H9 (cell line): ENCODE measurements at regions not wholly inside any gene's neighbourhood (a gene's known extent, or its start where the extent isn't known, plus 50 kb on each side); places are given as distances from the start of the nearest gene placed in this dataset.

Experiments
- DNase-seq: peaks from one replicate; pipeline ENCODE4 v3.0.0-alpha.2; 2017
- H2AFZ ChIP-seq: one replicate; pipeline ENCODE4 v1.6.1; 2013; ENCODE audit warnings: mild to moderate bottlenecking, low read length, control low read depth, moderate library complexity
- H2AK5ac ChIP-seq: 2 replicates; pipeline ENCODE4 v1.6.1; 2013; ENCODE audit warnings: low read length, control low read depth, mixed read lengths; ENCODE audit not compliant: insufficient read length
- H2BK120ac ChIP-seq: one replicate; pipeline ENCODE4 v1.6.1; 2013; ENCODE audit warnings: low read depth, mild to moderate bottlenecking, low read length, control low read depth, inconsistent platforms; ENCODE audit not compliant: poor library complexity, severe bottlenecking
- H2BK12ac ChIP-seq: 2 replicates; pipeline ENCODE4 v1.6.1; 2013; ENCODE audit warnings: low read length, control low read depth, mixed read lengths, low read depth; ENCODE audit not compliant: insufficient read length
- H2BK15ac ChIP-seq: 2 replicates; pipeline ENCODE4 v1.6.1; 2013; ENCODE audit warnings: low read depth, low read length, control low read depth
- H2BK20ac ChIP-seq: one replicate; pipeline ENCODE4 v1.6.1; 2013; ENCODE audit warnings: low read depth, mild to moderate bottlenecking, low read length, control low read depth, inconsistent platforms; ENCODE audit not compliant: poor library complexity, severe bottlenecking
- H2BK5ac ChIP-seq: 2 replicates; pipeline ENCODE4 v1.6.1; 2013; ENCODE audit warnings: low read length, control low read depth, mixed read lengths; ENCODE audit not compliant: insufficient read length
- H3K14ac ChIP-seq: 2 replicates; pipeline ENCODE4 v1.6.1; 2013; ENCODE audit warnings: low read length, control low read depth; ENCODE audit not compliant: insufficient read depth
- H3K18ac ChIP-seq: 2 replicates; pipeline ENCODE4 v1.6.1; 2013; ENCODE audit warnings: low read depth, mild to moderate bottlenecking, mixed read lengths, low read length, control low read depth; ENCODE audit not compliant: insufficient read length
- H3K23ac ChIP-seq: 2 replicates; pipeline ENCODE4 v1.6.1; 2013; ENCODE audit warnings: low read length, control low read depth, mixed read lengths, low read depth; ENCODE audit not compliant: insufficient read length
- H3K23me2 ChIP-seq: 2 replicates; pipeline ENCODE4 v1.6.1; 2013; ENCODE audit warnings: low read depth, mild to moderate bottlenecking, mixed read lengths, low read length, control low read depth; ENCODE audit not compliant: insufficient read length, poor library complexity, severe bottlenecking
- H3K27ac ChIP-seq: 2 replicates; pipeline ENCODE4 v1.5.1; 2013; ENCODE audit warnings: low read length, control low read depth, mixed read lengths, low read depth; ENCODE audit not compliant: insufficient read length
- H3K27me3 ChIP-seq: 2 replicates; pipeline ENCODE4 v1.6.1; 2013; ENCODE audit warnings: low read length, control low read depth, inconsistent platforms; ENCODE audit not compliant: insufficient read depth
- H3K4ac ChIP-seq: 2 replicates; pipeline ENCODE4 v1.6.1; 2013; ENCODE audit warnings: low read depth, mild to moderate bottlenecking, control low read depth, inconsistent platforms, low read length, moderate library complexity
- H3K4me1 ChIP-seq: 2 replicates; pipeline ENCODE4 v1.6.1; 2013; ENCODE audit warnings: low read length, control low read depth, inconsistent platforms; ENCODE audit not compliant: insufficient read depth
- H3K4me2 ChIP-seq: 2 replicates; pipeline ENCODE4 v1.6.1; 2013; ENCODE audit warnings: low read length, control low read depth, mixed read lengths; ENCODE audit not compliant: insufficient read length, insufficient read depth
- H3K56ac ChIP-seq: 2 replicates; pipeline ENCODE4 v1.6.1; 2013; ENCODE audit warnings: low read depth, mild to moderate bottlenecking, mixed read lengths, low read length, control low read depth; ENCODE audit not compliant: insufficient read length
- H3K79me1 ChIP-seq: 2 replicates; pipeline ENCODE4 v1.6.1; 2013; ENCODE audit warnings: low read depth, mild to moderate bottlenecking, moderate library complexity, low read length, control low read depth, inconsistent platforms; ENCODE audit not compliant: insufficient read depth, poor library complexity, severe bottlenecking
- H3K79me2 ChIP-seq: 2 replicates; pipeline ENCODE4 v1.6.1; 2013; ENCODE audit warnings: low read length, control low read depth, inconsistent platforms; ENCODE audit not compliant: insufficient read depth
- H3K9ac ChIP-seq: 2 replicates; pipeline ENCODE4 v1.6.1; 2013; ENCODE audit warnings: low read length, control low read depth, mixed read lengths; ENCODE audit not compliant: insufficient read length; ENCODE audit errors: extremely low read depth
- H3K9me3 ChIP-seq: one replicate; pipeline ENCODE4 v1.6.1; 2013; ENCODE audit warnings: low read depth, low read length, inconsistent platforms; ENCODE audit not compliant: control insufficient read depth
- H3T11ph ChIP-seq: one replicate; pipeline ENCODE4 v1.6.1; 2013; ENCODE audit warnings: mild to moderate bottlenecking, low read length, control low read depth, inconsistent platforms
- H4K20me1 ChIP-seq: one replicate; pipeline ENCODE4 v1.6.1; 2013; ENCODE audit not compliant: control insufficient read depth, insufficient read length, insufficient read depth
- H4K5ac ChIP-seq: 2 replicates; pipeline ENCODE4 v1.6.1; 2013; ENCODE audit warnings: low read depth, mild to moderate bottlenecking, mixed read lengths, low read length, control low read depth; ENCODE audit not compliant: insufficient read length
- H4K8ac ChIP-seq: replicated peaks from 2 replicates; pipeline ENCODE4 v1.6.1; 2013; ENCODE audit warnings: low read length, control low read depth, mixed read lengths, low read depth; ENCODE audit not compliant: insufficient read length
- H4K91ac ChIP-seq: 2 replicates; pipeline ENCODE4 v1.6.1; 2013; ENCODE audit warnings: low read depth, mild to moderate bottlenecking, moderate library complexity, mixed read lengths, low read length, control low read depth; ENCODE audit not compliant: insufficient read length
- H3K27ac Mint-ChIP-seq, 3 experiments: 2 replicates in 2 of 3; 3 replicates in 1 of 3; pipeline ENCODE4 v1.8.0; 2020 to 2021; ENCODE audit warnings: mixed read lengths in 3 of 3, mild to moderate bottlenecking in 1 of 3, moderate library complexity in 1 of 3
- H3K27me3 Mint-ChIP-seq: 2 replicates; pipeline ENCODE4 v1.8.0; 2021; ENCODE audit warnings: low read depth, mild to moderate bottlenecking, moderate library complexity, mixed read lengths
- H3K36me3 Mint-ChIP-seq, 3 experiments: 2 replicates in 2 of 3; 3 replicates in 1 of 3; pipeline ENCODE4 v1.8.0; 2020 to 2021; ENCODE audit warnings: low read depth in 3 of 3, mixed read lengths in 3 of 3; ENCODE audit not compliant: insufficient read depth in 1 of 3
- H3K4me1 Mint-ChIP-seq, 2 experiments: 2 replicates each; pipeline ENCODE4 v1.8.0; 2020; ENCODE audit warnings: mixed read lengths in 2 of 2
- H3K4me3 Mint-ChIP-seq, 2 experiments: 2 replicates in 1 of 2; 3 replicates in 1 of 2; pipeline ENCODE4 v1.8.0; 2020 to 2021; ENCODE audit warnings: mild to moderate bottlenecking in 2 of 2, mixed read lengths in 2 of 2, moderate library complexity in 1 of 2
- H3K9me3 Mint-ChIP-seq, 2 experiments: 2 replicates in 1 of 2; 3 replicates in 1 of 2; pipeline ENCODE4 v1.8.0; 2020; ENCODE audit warnings: mild to moderate bottlenecking in 2 of 2, mixed read lengths in 2 of 2, moderate library complexity in 1 of 2
- CTCF ChIP-seq: fragments of 200-600 bp; sonication (generic); conservative IDR thresholded peaks from 3 replicates; pipeline ENCODE4 v1.8.0; 2021; ENCODE audit warnings: antibody characterized with exemption, mild to moderate bottlenecking
- WGBS: extraction: QIAGEN DNeasy Blood & Tissue Kit; methylation state at CpG from one replicate; pipeline ENCODE4 v1.1.7; 2013; ENCODE audit warnings: missing lambda C conversion rate, low lambda C conversion rate, mixed read lengths; ENCODE audit not compliant: insufficient read length; ENCODE audit errors: extremely low coverage; 5-methylcytosine and 5-hydroxymethylcytosine counted together

DNA sequence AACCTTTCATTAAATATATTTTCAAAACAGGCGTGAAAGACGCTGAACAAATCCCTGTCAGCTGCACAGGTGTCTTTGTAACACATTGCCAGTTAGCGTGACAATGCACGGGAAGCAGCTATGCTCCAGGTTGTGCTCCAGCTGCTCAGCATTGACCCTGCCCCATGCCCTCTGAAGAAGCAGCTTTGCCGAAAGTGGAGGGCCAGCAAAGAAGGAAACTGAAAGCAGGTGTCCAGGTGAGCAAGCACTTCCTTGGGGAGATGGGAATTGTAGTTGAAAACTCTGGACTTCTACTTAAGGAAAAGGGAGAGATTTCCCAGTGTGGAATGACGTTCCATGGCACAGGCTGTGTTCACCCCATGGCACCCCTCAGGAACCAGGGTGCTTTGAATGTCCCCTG lies 125.7 kb downstream of the TTLL2 start:
- no CpG with 5 or more reads among the region's 6 CpGs for WGBS
- Histone ChIP-seq H3K23ac (no peak overlapping the region), H3K4me2 (no peak overlapping the region), H3K9me3 (no peaks in the 10 kb centered on the region), H3T11ph (no peak overlapping the region), H3K23me2 (no peaks in the 10 kb centered on the region), H3K56ac (no peak overlapping the region), H4K20me1 (no peaks in the 10 kb centered on the region), H2BK5ac (no peak overlapping the region), H3K79me2 (no peaks in the 10 kb centered on the region), H2BK15ac (no peak overlapping the region), H2BK12ac (no peak overlapping the region), H3K79me1 (no peaks in the 10 kb centered on the region), H2BK120ac (no peak overlapping the region), H3K4me1 (no peaks in the 10 kb centered on the region; the same call in 1 of the 2 replicates), H2AFZ (no peak overlapping the region), H4K91ac (no peak overlapping the region), H3K9ac (no peak overlapping the region), H2BK20ac (no peak overlapping the region), H3K4ac (no peak overlapping the region), H3K14ac (no peak overlapping the region), H4K8ac (no peak overlapping the region), H3K18ac (no peak overlapping the region), H3K27me3 (no peaks in the 10 kb centered on the region), H4K5ac (no peak overlapping the region), H2AK5ac (no peak overlapping the region), H3K27ac (no peak overlapping the region)
- H3K27ac Mint-ChIP-seq = no peak overlapping the region; a peak in 1 of 7 replicates
- no peak for TF ChIP-seq CTCF
- peaks cover 13% of the 10 kb centered on the region in 2 experiments for H3K4me1 Mint-ChIP-seq
- H3K9me3 Mint-ChIP-seq = no peaks in the 10 kb centered on the region
- H3K27me3 Mint-ChIP-seq = no peaks in the 10 kb centered on the region
- H3K36me3 Mint-ChIP-seq = no peaks in the 10 kb centered on the region; a peak in 1 of 7 replicates
- H3K4me3 Mint-ChIP-seq = no peak overlapping the region
- no peak for DNase-seq
